ENCODE measurements at regions not wholly inside any gene's neighbourhood (a gene's known extent, or its start where the extent isn't known, plus 50 kb on each side); places are given as distances from the start of the nearest gene placed in this dataset.

GRCh38 chr2:198720266-198720665 lies 737.5 kb downstream of the SATB2 start (continued):
- TF ChIP-seq ZNF837 (tag by site-specific recombination; IDR thresholded peaks at IDR 0.05), result no peak
- no peak for TF ChIP-seq ZNF16 (tag by site-specific recombination; IDR thresholded peaks at IDR 0.05; ENCODE audit: low read depth)
- no peak for TF ChIP-seq REST (tag by site-specific recombination; IDR thresholded peaks at IDR 0.05)
- no peak for TF ChIP-seq ZBTB7A (tag by site-specific recombination; IDR thresholded peaks at IDR 0.05; ENCODE audit: low read depth)

GRCh38 chr2:198717451-198717850 lies 740.3 kb downstream of the SATB2 start:
- H3K9me3 ChIP-seq (ENCODE audit: control insufficient read depth, insufficient read depth, low read depth, low read length), result no peaks in the 10 kb centered on the region
- POLR2A ChIA-PET, result no interaction called here
- no peak overlapping the region for H3K4me3 ChIP-seq (ENCODE audit: low read depth, low read length)
- no peaks in the 10 kb centered on the region for H3K4me1 ChIP-seq (ENCODE audit: control insufficient read depth, insufficient read depth, low read length)
- CTCF ChIA-PET, result no interaction called here
- TF ChIP-seq ZNF114 (tag by site-specific recombination; IDR thresholded peaks at IDR 0.05), result no peak
- TF ChIP-seq YY1 (tag by site-specific recombination; IDR thresholded peaks at IDR 0.05), result no peak
- TF ChIP-seq, protein P1, sequence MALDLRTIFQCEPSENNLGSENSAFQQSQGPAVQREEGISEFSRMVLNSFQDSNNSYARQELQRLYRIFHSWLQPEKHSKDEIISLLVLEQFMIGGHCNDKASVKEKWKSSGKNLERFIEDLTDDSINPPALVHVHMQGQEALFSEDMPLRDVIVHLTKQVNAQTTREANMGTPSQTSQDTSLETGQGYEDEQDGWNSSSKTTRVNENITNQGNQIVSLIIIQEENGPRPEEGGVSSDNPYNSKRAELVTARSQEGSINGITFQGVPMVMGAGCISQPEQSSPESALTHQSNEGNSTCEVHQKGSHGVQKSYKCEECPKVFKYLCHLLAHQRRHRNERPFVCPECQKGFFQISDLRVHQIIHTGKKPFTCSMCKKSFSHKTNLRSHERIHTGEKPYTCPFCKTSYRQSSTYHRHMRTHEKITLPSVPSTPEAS (tag by site-specific recombination; IDR thresholded peaks at IDR 0.05), result no peak
- TF ChIP-seq ZNF664 (tag by site-specific recombination; IDR thresholded peaks at IDR 0.05), result no peak
- TF ChIP-seq KLF17 (tag by site-specific recombination; IDR thresholded peaks at IDR 0.05), result no peak
- no peak for TF ChIP-seq GLIS1 (tag by site-specific recombination; IDR thresholded peaks at IDR 0.05)
- no peak for TF ChIP-seq SETDB1 (IDR thresholded peaks at IDR 0.05; ENCODE audit: insufficient read length, low read length)
- TF ChIP-seq, protein P2, sequence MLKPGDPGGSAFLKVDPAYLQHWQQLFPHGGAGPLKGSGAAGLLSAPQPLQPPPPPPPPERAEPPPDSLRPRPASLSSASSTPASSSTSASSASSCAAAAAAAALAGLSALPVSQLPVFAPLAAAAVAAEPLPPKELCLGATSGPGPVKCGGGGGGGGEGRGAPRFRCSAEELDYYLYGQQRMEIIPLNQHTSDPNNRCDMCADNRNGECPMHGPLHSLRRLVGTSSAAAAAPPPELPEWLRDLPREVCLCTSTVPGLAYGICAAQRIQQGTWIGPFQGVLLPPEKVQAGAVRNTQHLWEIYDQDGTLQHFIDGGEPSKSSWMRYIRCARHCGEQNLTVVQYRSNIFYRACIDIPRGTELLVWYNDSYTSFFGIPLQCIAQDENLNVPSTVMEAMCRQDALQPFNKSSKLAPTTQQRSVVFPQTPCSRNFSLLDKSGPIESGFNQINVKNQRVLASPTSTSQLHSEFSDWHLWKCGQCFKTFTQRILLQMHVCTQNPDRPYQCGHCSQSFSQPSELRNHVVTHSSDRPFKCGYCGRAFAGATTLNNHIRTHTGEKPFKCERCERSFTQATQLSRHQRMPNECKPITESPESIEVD (tag by site-specific recombination; IDR thresholded peaks at IDR 0.05), result no peak
- no peak for TF ChIP-seq KLF9 (tag by site-specific recombination; IDR thresholded peaks at IDR 0.05; ENCODE audit: low read depth)
- no peak for TF ChIP-seq ZBTB48 (tag by site-specific recombination; IDR thresholded peaks at IDR 0.05)
- TF ChIP-seq, protein P3, sequence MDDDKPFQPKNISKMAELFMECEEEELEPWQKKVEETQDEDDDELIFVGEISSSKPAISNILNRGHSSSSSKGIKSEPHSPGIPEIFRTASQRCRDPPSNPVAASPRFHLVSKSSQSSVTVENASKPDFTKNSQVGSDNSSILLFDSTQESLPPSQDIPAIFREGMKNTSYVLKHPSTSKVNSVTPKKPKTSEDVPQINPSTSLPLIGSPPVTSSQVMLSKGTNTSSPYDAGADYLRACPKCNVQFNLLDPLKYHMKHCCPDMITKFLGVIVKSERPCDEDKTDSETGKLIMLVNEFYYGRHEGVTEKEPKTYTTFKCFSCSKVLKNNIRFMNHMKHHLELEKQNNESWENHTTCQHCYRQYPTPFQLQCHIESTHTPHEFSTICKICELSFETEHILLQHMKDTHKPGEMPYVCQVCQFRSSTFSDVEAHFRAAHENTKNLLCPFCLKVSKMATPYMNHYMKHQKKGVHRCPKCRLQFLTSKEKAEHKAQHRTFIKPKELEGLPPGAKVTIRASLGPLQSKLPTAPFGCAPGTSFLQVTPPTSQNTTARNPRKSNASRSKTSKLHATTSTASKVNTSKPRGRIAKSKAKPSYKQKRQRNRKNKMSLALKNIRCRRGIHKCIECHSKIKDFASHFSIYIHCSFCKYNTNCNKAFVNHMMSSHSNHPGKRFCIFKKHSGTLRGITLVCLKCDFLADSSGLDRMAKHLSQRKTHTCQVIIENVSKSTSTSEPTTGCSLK (tag by site-specific recombination; IDR thresholded peaks at IDR 0.05), result no peak
- TF ChIP-seq ZNF830 (tag by site-specific recombination; IDR thresholded peaks at IDR 0.05; ENCODE audit: low read depth), result no peak
- TF ChIP-seq, protein P4, sequence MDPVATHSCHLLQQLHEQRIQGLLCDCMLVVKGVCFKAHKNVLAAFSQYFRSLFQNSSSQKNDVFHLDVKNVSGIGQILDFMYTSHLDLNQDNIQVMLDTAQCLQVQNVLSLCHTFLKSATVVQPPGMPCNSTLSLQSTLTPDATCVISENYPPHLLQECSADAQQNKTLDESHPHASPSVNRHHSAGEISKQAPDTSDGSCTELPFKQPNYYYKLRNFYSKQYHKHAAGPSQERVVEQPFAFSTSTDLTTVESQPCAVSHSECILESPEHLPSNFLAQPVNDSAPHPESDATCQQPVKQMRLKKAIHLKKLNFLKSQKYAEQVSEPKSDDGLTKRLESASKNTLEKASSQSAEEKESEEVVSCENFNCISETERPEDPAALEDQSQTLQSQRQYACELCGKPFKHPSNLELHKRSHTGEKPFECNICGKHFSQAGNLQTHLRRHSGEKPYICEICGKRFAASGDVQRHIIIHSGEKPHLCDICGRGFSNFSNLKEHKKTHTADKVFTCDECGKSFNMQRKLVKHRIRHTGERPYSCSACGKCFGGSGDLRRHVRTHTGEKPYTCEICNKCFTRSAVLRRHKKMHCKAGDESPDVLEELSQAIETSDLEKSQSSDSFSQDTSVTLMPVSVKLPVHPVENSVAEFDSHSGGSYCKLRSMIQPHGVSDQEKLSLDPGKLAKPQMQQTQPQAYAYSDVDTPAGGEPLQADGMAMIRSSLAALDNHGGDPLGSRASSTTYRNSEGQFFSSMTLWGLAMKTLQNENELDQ (tag by site-specific recombination; IDR thresholded peaks at IDR 0.05; ENCODE audit: low read depth), result no peak
- TF ChIP-seq ZNF350 (tag by site-specific recombination; IDR thresholded peaks at IDR 0.05), result no peak
- TF ChIP-seq ZNF48 (tag by site-specific recombination; IDR thresholded peaks at IDR 0.05), result no peak
- H3K36me3 ChIP-seq (ENCODE audit: control insufficient read depth in 2 of 2, insufficient read depth in 1 of 2, low read length in 2 of 2), result no peaks in the 10 kb centered on the region
- H3K27ac ChIP-seq (ENCODE audit: extremely low read depth, low read depth, low read length), result no peak overlapping the region
